SHP77 treated with DMSO at 0.1 percent for 48 hours (cell line): ENCODE measurements at regions not wholly inside any gene's neighbourhood (a gene's known extent, or its start where the extent isn't known, plus 50 kb on each side); places are given as distances from the start of the nearest gene placed in this dataset.
A peak's percentile ranks its signal among the peaks of the same experiment; 100 is the strongest.

Experiments
- DNase-seq: peaks from one replicate; lab custom pipeline; 2025; lab: John Stamatoyannopoulos, UW

GRCh38 chr17:79420318-79421243 lies 190.3 kb downstream of the RBFOX3 start:
- DNase-seq = no peak

DNA sequence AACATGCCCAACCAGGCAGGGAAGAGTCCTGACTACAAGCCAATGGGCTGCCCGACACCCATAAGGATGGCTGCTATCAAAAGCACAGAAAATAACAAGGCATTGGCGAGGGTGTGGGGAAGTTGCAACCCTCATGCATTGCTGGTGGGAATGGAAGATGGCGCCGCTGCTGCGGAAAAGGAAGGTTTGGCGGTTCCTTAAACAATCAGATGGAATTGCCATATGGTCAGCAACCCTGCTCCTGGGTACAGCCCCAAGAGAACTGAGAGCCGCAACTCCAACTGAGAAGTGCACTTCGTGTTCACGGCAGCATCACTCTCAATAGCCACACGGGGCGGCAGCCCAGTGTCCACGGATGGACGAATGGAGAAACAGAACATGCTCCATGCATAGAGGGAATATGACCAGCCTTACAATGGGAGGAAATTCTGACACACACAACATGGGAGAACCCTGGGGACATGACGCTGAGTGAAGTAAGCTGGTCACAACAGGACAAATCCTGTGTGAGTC lies 193.3 kb downstream of the RBFOX3 start:
- DNase-seq = no peak

GRCh38 chr17:79415909-79416308 lies 194.9 kb downstream of the RBFOX3 start:
- no peak for DNase-seq

DNA sequence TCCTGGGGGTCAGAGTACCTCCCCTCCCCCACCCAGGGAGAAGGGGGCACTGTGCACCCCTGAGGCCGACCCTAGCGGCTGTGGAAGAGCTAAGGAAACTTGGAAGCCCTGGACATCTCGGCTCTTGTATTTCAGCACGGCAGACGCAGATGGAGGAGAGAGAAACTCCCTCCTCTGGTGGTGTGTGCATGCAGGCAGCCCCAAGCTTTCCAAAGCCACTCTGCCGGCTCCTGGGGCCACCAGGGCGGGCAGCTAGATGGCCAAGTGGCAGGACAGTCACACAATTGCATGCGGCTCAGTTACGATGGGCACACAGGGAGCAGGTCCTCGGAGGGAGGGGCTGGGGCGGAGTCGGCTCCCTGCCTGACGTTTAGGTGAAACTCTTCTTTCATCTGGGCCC lies 195.5 kb downstream of the RBFOX3 start:
- DNase-seq = no peak

DNA sequence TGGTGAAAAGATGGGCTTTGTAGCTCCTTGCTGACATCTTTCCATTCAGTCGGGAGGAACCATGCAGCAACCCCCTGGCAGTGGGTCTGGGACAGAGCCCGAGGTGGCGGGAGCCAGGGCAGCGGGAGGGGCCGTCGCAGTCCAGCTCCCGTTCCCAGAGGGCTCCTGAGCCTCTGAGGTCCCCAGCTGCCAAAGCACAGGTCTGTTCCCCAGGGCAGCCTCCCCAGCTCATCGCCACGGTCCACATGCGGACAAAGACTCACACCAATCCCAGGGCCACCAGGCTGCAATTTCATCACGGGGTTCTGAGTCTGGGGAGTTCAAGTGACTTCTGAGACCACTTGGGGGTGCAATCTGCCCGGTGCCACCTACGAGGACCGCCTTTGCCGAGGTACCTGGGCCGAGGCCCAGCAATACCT lies 196.0 kb downstream of the RBFOX3 start:
- DNase-seq = no peak

DNA sequence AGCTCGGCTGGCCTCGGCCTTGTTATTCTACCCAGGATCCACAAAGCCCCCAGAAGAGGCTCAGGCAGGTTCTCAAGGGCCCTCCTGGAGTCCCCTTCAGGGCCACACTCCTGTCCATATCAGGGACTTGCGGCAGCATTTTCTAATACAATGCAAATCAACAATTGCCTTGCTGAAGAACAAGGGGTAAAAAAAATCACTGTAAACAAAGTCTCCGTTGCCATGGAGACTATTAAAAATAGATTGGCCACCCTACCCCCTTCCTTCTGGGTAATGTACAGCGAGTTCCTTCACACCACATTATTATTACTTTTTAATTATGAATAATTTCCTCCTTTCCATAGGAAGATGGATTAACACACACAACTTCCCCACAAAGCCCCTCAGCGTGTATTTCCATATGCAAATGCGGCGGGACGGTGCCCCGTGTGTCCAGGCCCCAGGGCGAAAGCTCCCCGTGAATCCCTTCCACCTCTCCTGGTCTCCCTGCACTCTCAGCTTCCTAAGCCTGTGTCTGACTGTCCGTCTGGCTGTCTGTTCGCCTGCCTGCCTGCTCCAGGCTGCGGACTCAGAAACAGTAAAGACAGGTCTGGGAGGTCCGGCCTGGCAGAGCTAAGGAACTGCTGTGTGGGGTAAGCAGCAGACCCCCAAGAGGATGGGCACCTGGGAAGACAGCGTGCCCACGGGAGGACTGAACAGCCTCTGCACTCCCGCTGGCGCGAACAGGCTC lies 196.6 kb downstream of the RBFOX3 start:
- no peak for DNase-seq

DNA sequence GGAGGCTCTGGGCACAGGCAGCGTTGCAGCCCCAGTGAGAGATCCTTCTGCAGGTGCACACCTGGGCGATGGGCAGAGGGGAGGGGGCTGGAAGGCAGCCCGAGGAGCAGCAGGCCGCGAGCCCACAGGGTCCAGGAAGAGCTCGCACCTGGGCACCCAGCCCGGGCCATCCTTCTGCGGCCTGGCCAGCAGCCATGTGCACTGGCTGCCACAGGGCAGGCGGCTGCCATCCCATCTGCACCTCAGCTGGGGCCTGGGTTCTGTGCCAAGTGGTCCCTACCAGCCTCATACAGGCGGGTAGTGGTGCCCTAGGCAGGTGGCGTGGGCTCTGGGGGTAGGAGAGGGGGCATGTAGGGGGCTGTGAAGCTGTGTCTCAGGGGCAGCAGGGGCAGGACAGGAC lies 197.2 kb downstream of the RBFOX3 start:
- no peak for DNase-seq

- no peak for DNase-seq
Observed at GRCh38 chr17:79412886-79413390, 197.9 kb downstream of the RBFOX3 start.

GRCh38 chr17:79412110-79412509 lies 198.7 kb downstream of the RBFOX3 start:
- no peak for DNase-seq

- DNase-seq = no peak
Observed at GRCh38 chr17:79411419-79411818, 199.4 kb downstream of the RBFOX3 start.

GRCh38 chr17:79410681-79411080 lies 200.2 kb downstream of the RBFOX3 start:
- no peak for DNase-seq

DNA sequence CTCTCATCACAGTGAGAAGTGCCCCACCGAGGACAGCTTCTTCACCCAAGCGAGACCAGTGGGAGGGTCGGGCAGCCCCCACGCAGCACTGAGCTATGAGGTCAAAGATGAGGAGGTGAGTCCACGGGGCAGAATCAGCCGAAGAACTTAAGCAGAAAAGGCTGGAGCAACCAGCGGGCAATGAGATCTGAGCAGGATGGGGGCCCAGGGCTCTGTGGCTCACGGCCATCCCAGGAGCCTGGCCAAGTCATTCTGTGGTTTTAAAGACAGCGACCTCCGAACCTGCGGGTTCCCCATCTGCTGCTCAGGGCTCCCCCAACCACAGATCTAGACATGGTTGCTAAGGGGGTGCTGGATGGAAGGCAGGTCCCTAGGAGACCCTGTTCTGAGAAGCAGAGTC lies 202.6 kb downstream of the RBFOX3 start:
- DNase-seq = no peak

- DNase-seq = no peak
Observed at GRCh38 chr17:79407385-79407784, 203.5 kb downstream of the RBFOX3 start.

DNA sequence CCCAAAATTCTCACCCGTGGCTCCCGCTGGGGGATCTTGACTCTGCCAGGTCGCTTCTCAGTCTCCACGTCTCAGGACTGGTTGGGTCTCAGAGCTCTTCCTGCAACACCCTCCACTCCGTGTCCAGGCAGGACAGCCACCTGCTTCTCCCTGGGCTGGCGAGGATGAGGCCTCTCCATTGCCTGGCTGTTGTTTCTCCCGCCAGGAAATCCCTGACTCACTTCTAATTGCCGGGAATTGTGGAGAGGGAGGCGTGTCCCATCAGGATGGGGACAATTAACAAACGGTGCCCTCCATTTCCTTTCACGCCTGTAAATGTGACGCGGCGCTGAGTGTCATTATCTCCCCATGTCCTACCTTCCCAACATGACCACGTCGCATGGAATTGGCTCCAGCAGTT lies 204.5 kb downstream of the RBFOX3 start:
- DNase-seq = no peak

DNA sequence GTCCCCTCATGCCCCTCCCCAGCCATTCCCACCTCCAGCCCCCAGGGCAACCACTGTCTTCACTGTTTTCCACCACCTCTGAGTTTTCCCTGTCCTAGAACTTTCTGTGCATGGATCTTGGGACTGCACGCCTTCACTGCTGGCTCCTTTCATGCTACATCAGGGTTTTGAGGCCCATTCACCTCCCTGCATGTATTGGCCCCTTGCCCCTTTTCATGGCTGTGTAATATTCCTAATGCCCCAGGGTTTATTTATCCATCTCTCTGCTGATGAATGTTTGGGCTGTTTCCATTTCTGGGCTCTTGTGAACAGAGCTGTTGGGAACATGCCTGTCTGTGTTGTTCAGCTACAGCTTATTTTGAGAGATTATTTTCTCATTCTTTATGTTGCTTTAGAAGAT lies 205.0 kb downstream of the RBFOX3 start:
- no peak for DNase-seq

DNA sequence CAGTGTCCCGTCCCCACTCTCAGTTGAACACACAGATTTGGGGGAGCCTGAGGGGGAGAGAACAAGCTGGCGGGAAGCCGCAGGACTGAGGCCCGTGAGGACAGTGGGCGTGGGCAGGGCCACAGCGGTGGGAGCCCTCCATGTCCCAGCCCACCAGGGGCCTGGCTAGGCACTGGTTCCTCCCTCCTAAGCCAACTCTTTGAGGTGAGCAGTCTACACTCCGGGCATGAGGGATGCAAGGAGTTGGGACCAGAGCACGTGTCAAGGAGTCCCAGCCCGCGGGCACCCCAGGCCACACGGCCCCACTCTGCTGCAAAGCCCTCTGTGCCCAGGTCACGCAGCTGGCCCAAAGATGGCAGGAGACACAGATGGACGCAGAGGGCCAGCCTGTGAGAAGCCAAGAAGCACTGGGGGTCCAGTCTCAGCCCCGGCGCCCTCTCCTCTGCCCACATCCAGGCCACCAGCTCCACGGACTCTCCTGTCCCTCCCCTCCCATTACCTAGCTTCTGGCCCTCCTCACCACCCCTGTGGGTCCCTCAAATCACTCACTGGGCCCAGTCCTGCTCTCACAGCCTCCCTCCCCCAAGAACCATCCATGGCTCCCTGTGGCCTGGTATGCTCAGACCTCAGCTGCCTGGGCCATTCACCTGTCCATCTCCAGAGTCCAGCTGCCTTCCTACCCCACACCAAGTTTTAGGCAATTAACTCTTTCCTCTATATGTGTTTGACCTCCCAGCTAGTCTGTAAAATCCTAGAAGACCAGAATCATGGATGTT lies 206.5 kb downstream of the RBFOX3 start:
- no peak for DNase-seq

DNA sequence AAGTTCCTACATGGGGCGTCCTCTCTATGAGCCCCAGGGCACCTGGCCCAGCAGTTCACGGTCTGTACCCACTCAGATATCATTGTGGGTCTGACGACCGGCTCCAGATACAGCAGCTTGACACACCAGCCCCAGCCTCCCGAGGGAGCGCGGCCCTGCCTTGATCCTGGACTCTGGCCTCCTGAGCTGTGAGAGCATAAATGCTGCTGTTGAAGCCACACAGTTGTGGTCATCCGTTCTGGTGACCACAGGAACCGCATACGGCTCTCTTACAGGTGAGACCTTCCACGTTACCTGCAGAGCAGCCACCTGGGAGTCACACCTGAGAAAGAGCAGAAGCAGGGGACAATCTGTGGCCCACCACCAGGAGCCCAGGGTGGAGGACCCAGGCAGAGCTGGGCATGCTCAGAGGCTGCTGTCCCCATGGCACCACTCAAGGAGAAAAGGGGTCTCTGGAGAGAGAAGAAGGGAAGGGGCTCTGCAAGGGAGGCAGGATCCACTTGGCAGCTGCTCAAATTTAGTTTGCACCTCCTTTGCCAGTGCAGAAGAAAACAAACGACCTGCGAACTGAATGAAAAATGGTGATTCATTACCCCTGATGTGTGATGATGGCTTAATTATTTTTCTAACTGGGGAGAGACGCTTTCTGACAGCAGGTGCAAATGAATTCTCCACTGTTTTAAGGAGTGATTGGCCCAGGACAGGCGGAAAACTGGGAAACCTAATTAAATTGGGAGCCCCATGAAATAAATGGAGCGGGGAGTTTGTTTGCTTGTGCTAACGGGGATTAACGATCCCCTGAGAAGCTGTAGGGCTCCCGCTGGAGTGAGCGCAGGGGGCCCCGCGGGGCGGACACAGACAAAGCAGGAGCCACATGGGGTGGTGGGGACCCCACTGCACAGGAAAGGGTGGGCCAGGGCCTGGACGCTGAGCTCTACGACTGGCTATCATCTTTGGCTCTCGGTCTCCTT lies 208.9 kb downstream of the RBFOX3 start:
- DNase-seq = no peak

DNA sequence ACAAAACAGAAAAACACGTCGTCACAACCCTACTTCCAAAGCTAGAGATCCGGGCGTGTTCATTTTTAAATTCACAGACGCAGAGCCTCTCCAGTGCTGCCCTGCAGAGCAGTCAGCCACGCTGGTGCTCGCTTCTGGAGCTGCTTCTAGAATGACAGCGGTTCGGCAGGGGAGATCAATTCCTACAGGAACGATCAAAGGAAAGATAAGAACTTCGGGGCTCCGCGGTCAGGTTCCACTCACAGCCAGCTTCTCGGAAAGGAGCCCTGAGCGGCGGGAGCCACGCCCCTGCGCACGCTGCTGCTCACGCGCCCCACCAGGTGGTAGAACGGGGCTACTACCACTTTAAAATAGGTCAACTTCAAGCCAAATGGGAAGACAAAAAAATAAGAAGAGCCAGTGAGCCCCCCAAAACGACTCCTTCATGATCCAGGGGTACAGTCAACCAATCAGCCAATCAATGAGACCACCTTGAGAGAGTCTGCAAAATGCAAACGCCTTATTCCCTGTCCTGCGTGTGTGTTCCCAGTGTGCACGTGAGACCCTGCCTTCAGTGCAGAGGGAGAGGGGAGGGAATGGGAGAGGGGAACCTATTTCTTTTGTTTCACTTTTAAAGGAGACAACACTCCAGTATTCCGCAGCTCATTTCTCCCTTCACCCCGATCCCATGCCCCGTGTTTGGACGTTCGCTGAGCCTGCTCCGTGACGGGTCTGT lies 209.7 kb downstream of the RBFOX3 start:
- DNase-seq = peak; percentile 52

DNA sequence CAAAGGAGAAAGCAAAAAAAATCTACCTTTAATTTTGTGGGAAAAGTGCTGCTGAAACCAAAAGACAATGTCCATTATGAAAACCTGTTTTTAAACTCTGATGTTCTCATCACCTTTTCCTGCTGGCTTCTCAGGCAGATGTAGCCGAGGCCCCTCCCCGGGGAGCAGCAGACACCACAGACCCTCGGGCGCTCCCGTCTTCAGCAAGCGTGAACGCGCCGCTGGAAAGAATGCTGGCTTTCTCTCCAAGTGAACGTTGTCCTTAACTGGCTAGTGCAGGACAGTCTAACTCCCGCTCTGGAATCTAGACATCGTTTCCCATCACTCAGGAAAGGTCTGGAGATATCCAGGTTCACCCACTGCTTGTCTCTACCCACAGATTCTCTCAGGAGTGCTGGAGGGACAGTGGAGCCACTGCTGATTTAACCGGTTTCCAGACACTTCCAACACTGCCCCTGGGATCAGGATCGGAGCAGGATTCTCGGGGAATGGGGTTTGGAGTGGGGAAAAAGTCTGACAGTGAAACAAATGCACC lies 211.2 kb downstream of the RBFOX3 start:
- DNase-seq = no peak

DNA sequence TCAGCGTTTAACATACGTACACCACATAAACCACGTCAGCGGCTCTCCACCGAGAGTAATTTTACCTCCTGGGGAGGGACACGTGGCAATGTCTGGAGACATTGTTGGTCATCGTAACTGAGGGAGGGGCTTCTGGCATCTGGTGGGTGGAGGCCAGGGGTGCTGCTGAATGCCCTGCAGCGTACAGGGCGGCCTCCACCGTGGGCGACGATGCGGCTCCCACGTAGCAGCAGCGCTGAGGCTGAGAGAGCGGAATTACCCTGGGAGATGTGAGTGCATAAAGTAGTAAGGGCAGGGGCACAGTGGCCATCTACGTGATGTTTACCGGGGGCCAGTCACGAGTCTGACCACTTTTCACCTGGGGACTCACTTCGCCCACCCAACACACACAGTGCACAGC lies 212.4 kb downstream of the RBFOX3 start:
- DNase-seq = no peak
